Suprapubic skin (tissue), 4 donors: ENCODE measurements at regions not wholly inside any gene's neighbourhood (a gene's known extent, or its start where the extent isn't known, plus 50 kb on each side); places are given as distances from the start of the nearest gene placed in this dataset.

Experiments used
- CTCF ChIP-seq, 2 donors: fragments of 200-600 bp in 1 of 2; fragments of 450-650 bp in 1 of 2; sonication (generic) in 1 of 2; IDR thresholded peaks; one replicate each; pipeline ENCODE4 v1.5.1; 2016 to 2019; ENCODE audit warnings: antibody characterized with exemption in 2 of 2, mild to moderate bottlenecking in 1 of 2, moderate library complexity in 1 of 2
- EP300 ChIP-seq: sonication (generic); formaldehyde crosslinking; IDR thresholded peaks from one replicate; pipeline ENCODE4 v1.6.1; 2017; ENCODE audit warnings: antibody characterized with exemption
- POLR2A ChIP-seq, 2 donors: fragments of 450-650 bp; IDR thresholded peaks; one replicate each; pipeline ENCODE4 v1.6.1; 2017; ENCODE audit warnings: antibody characterized with exemption in 2 of 2, mild to moderate bottlenecking in 2 of 2, moderate library complexity in 2 of 2
- POLR2AphosphoS5 ChIP-seq, 3 donors: sonication (generic); formaldehyde crosslinking; IDR thresholded peaks; one replicate each; pipeline ENCODE4 v1.6.1; 2017; ENCODE audit warnings: antibody characterized with exemption in 3 of 3

DNA sequence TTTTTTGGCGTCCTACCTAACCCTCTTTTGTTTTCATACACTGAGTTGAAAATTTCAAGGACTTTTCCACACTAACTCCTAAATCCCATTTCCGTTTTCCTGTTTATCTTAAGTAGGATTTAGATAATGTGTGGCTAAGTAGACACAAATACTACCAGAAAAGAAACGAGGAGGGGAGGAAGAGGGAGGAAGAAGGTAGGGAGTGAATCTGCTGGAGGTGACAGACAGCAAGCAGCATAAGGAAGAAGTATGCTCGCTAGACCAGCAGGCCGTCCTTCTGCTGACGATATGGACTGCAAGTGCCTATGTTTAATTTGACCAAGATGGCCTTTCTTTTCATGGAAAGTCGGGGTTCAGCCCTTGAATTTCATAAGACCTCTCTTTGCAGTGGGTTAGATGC is 256.9 kb upstream of the RAB4A start:
- TF ChIP-seq CTCF (IDR thresholded peaks at IDR 0.05) (no peak), POLR2A (IDR thresholded peaks at IDR 0.05) (no peak), POLR2AphosphoS5 (IDR thresholded peaks at IDR 0.05) (no peak), EP300 (no peak)
